ENCODE measurements at regions not wholly inside any gene's neighbourhood (a gene's known extent, or its start where the extent isn't known, plus 50 kb on each side); places are given as distances from the start of the nearest gene placed in this dataset.

GRCh38 chr4:136699905-136700304 is 832.4 kb downstream of the PCDH18 start:
- H4K5ac ChIP-seq (ENCODE audit: low read depth, low read length): no peak overlapping the region
- no peak overlapping the region for H3K14ac ChIP-seq (replicated peaks; ENCODE audit: low read depth, low read length)
- ChIA-PET CTCF (no interaction called here), POLR2A (ENCODE audit: unreplicated experiment) (no interaction called here)
- no peak overlapping the region for H3K27ac ChIP-seq (ENCODE audit: insufficient read depth, low read length)
- no peak overlapping the region for H2BK15ac ChIP-seq (ENCODE audit: low read depth, low read length)
- no TSS peak for BruUV-seq (replicated peaks)
- no peak for TF ChIP-seq FOS (IDR thresholded peaks at IDR 0.05; ENCODE audit: low read depth, low read length)
- TF ChIP-seq BHLHE40 (IDR thresholded peaks at IDR 0.05; ENCODE audit: low read depth, low read length): no peak
- no peak for TF ChIP-seq RCOR1 (IDR thresholded peaks at IDR 0.05; ENCODE audit: insufficient replicate concordance, low read length)
- TF ChIP-seq POLR2A (IDR thresholded peaks at IDR 0.05; ENCODE audit: low read depth, low read length): no peak
- no peak for TF ChIP-seq SMC3 (IDR thresholded peaks at IDR 0.05; ENCODE audit: low read depth, low read length)
- no peak for TF ChIP-seq MAFK (IDR thresholded peaks at IDR 0.05; ENCODE audit: low read depth, low read length)
- no peaks in the 10 kb centered on the region for H3K9me1 ChIP-seq (ENCODE audit: insufficient read depth, low read length)
- H2BK5ac ChIP-seq (ENCODE audit: low read depth, low read length, poor library complexity, severe bottlenecking): no peak overlapping the region
- H3K27me3 ChIP-seq (ENCODE audit: control insufficient read depth, insufficient read depth, low read length): no peaks in the 10 kb centered on the region
- no peak overlapping the region for H3K56ac ChIP-seq (ENCODE audit: extremely low read depth, insufficient read depth, low read length)
- no peak overlapping the region for H3K4ac ChIP-seq (ENCODE audit: low read depth, low read length)
- H3K4me2 ChIP-seq (ENCODE audit: low read depth, low read length): no peak overlapping the region
- no peak overlapping the region for H2BK120ac ChIP-seq (ENCODE audit: low read depth, low read length)
- no peak overlapping the region for H3K18ac ChIP-seq (ENCODE audit: low read depth, low read length)
- WGBS, 2 experiments (ENCODE audit: extremely low coverage in 2 of 2, insufficient read length in 1 of 2): no CpG with 5 or more reads among the region's 3 CpGs
- H4K8ac ChIP-seq (ENCODE audit: low read depth in 2 of 2, low read length in 2 of 2): no peak overlapping the region
- in situ Hi-C loops (cut with MboI; ENCODE audit: low sequenced_read_pairs) (no loop called here), intact Hi-C loops (cut with micrococcal nuclease) (no loop called here), dilution Hi-C loops (cut with HindIII; ENCODE audit: low sequenced_read_pairs, unreplicated experiment) (no loop called here)
- DNase-seq (no peak), ATAC-seq (ENCODE audit: low read depth) (no peak)
- no peak overlapping the region for H3K9ac ChIP-seq (ENCODE audit: low read depth, low read length)
- H3K4me3 ChIP-seq (ENCODE audit: insufficient read depth, low read depth, low read length): no peak overlapping the region
- H4K20me1 ChIP-seq (ENCODE audit: insufficient read depth, low read length): no peaks in the 10 kb centered on the region
- H3K23ac ChIP-seq (ENCODE audit: low read depth, low read length): no peak overlapping the region
- no peaks in the 10 kb centered on the region for H3K36me3 ChIP-seq (ENCODE audit: control insufficient read depth, insufficient read depth, low read length)
- no peak overlapping the region for H4K91ac ChIP-seq (ENCODE audit: insufficient read depth, low read depth, low read length)
- no peak overlapping the region for H2BK20ac ChIP-seq (ENCODE audit: low read depth, low read length)
- no peaks in the 10 kb centered on the region for H3K9me3 ChIP-seq (ENCODE audit: control insufficient read depth, insufficient read depth, low read length)
- H3K79me1 ChIP-seq (ENCODE audit: low read depth in 1 of 2, low read length in 2 of 2): no peaks in the 10 kb centered on the region
- no peaks in the 10 kb centered on the region for H3K4me1 ChIP-seq (ENCODE audit: control insufficient read depth, insufficient read depth, low read length)
- no peak overlapping the region for H2AK9ac ChIP-seq (replicated peaks; ENCODE audit: low read depth, low read length, poor library complexity)
- H2AFZ ChIP-seq (replicated peaks; ENCODE audit: low read length, poor library complexity): no peak overlapping the region
- H2AK5ac ChIP-seq (ENCODE audit: low read depth, low read length): no peak overlapping the region

Measured in IMR-90 (cell line).